22Rv1 (cell line): ENCODE measurements at regions not wholly inside any gene's neighbourhood (a gene's known extent, or its start where the extent isn't known, plus 50 kb on each side); places are given as distances from the start of the nearest gene placed in this dataset.
"Not testable (repeated sequence)": the region's sequence is repeated elsewhere in the genome, so short reads cannot be mapped to it uniquely, and the experiment has no call there.

Experiments used
- H3K27ac ChIP-seq: fragments of 450-650 bp; 2 replicates; pipeline ENCODE4 v1.5.1; 2017
- CTCF ChIP-seq: fragments of 450-650 bp; IDR thresholded peaks from 2 replicates; pipeline ENCODE4 v1.5.1; 2017; ENCODE audit warnings: mild to moderate bottlenecking
- ZFX ChIP-seq: fragments of 450-650 bp; IDR thresholded peaks from 2 replicates; pipeline ENCODE4 v1.6.1; 2017; ENCODE audit warnings: antibody characterized with exemption, borderline replicate concordance

- TF ChIP-seq CTCF (no peak), ZFX (no peak)
- no peak overlapping the region for H3K27ac ChIP-seq
Observed at GRCh38 chr4:146049802-146050201, 111.2 kb upstream of the ZNF827 start.

GRCh38 chr4:146047768-146048167, 109.1 kb upstream of the ZNF827 start:
- H3K27ac ChIP-seq: not testable (repeated sequence)

- no peak overlapping the region for H3K27ac ChIP-seq
Observed at GRCh38 chr4:146041139-146042004, 102.7 kb upstream of the ZNF827 start.

GRCh38 chr4:146040623-146041022, 102.0 kb upstream of the ZNF827 start:
- TF ChIP-seq ZFX: no peak
- no peak for TF ChIP-seq CTCF

More at GRCh38 chr4:146041139-146042004, 102.7 kb upstream of the ZNF827 start:
- TF ChIP-seq CTCF (no peak), ZFX (no peak)

GRCh38 chr4:146033149-146033548, 94.5 kb upstream of the ZNF827 start:
- H3K27ac ChIP-seq: no peak overlapping the region
- TF ChIP-seq ZFX (no peak), CTCF (no peak)

More at GRCh38 chr4:146040623-146041022, 102.0 kb upstream of the ZNF827 start:
- no peak overlapping the region for H3K27ac ChIP-seq

- TF ChIP-seq CTCF (no peak), ZFX (no peak)
- no peak overlapping the region for H3K27ac ChIP-seq
Observed at GRCh38 chr4:146032234-146032860, 93.7 kb upstream of the ZNF827 start.

GRCh38 chr4:146029939-146030710, 91.5 kb upstream of the ZNF827 start:
- no peak for TF ChIP-seq CTCF
- no peak for TF ChIP-seq ZFX
- peak overlapping the region; percentile 50 for H3K27ac ChIP-seq
